Kidney (tissue), 13 donors: ENCODE measurements at regions not wholly inside any gene's neighbourhood (a gene's known extent, or its start where the extent isn't known, plus 50 kb on each side); places are given as distances from the start of the nearest gene placed in this dataset.

ENCODE experiments used
- DNase-seq, 5 donors: peaks; one replicate each; pipeline ENCODE4 v3.0.0-alpha.2; 2013 to 2020
- FAIRE-seq: peaks from 2 replicates; lab custom pipeline; 2012; peaks lifted over from hg19 to GRCh38; lab: Jason Lieb, UNC
- H3K27ac ChIP-seq, 2 donors: one replicate each; pipeline ENCODE4 v1.7.0; 2013; ENCODE audit warnings: low read depth in 2 of 2, low read length in 2 of 2, inconsistent platforms in 1 of 2
- H3K27me3 ChIP-seq: one replicate; pipeline ENCODE4 v1.7.1; 2013; ENCODE audit warnings: low read length, inconsistent platforms; ENCODE audit not compliant: control insufficient read depth, insufficient read depth
- H3K36me3 ChIP-seq, 3 donors: one replicate each; pipeline versions ENCODE4 v1.7.0 to v1.7.1; 2013; ENCODE audit warnings: low read length in 3 of 3, control low read depth in 1 of 3, inconsistent platforms in 1 of 3; ENCODE audit not compliant: insufficient read depth in 3 of 3, control insufficient read depth in 2 of 3
- H3K4me1 ChIP-seq, 3 donors: one replicate each; pipeline versions ENCODE4 v1.7.0 to v1.7.1; 2013; ENCODE audit warnings: low read length in 3 of 3, inconsistent platforms in 1 of 3, low read depth in 1 of 3; ENCODE audit not compliant: control insufficient read depth in 2 of 3, insufficient read depth in 2 of 3
- H3K4me3 ChIP-seq, 3 donors: one replicate each; pipeline versions ENCODE4 v1.7.0 to v1.8.1; 2013; ENCODE audit warnings: low read length in 3 of 3, control low read depth in 1 of 3, inconsistent platforms in 1 of 3
- H3K9ac ChIP-seq, 3 donors: one replicate each; pipeline versions ENCODE4 v1.7.0 to v1.7.1; 2013; ENCODE audit warnings: low read length in 3 of 3, control low read depth in 1 of 3, inconsistent platforms in 1 of 3
- H3K9me3 ChIP-seq, 3 donors: one replicate each; pipeline versions ENCODE4 v1.7.0 to v1.7.1; 2013; ENCODE audit warnings: low read length in 3 of 3, control low read depth in 1 of 3, inconsistent platforms in 1 of 3; ENCODE audit not compliant: control insufficient read depth in 2 of 3, insufficient read depth in 1 of 3
- intact Hi-C: fragments of 100-400 bp; cut with DNase I; formaldehyde crosslinking; loops from one replicate; pipeline ENCODE4 v1.11.1; 2022
- TF ChIP-seq, protein P1 (sequence below): IDR thresholded peaks from 3 replicates; pipeline ENCODE4 v1.5.1; 2012; ENCODE audit warnings: mild to moderate bottlenecking, moderate library complexity, borderline replicate concordance; ENCODE audit not compliant: insufficient read depth; ENCODE audit errors: extremely low read depth
- donor health status: control.
- donor health status: control.
- donor health status: control.
- donor health status: control.
- donor health status: control.
- donor health status: DM: yes; HTN: yes; CAD: no.
- donor health status: Normal renal cell carcinoma (clear cell type).

DNA sequence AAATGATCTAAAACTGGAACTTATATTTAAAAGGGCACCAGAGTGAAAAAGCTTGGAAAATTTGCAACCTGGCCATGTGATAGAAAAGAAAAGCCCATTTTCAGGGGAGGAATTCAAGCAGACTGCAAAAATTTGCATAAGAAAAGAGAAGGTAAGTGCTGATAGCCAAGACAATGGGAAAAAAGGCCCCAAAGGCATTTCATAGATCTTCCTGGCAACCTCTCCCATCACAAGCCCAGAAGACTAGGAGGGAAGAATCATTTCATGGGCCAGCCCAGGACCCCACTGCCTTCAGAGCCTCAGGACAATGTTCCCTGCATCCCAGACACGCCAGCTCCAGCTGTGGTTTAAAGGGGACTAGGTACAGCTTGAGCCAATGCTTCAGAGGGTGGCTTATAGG lies 887.3 kb upstream of the DIAPH2 start:
- no peak overlapping the region for H3K4me3 ChIP-seq
- no peaks in the 10 kb centered on the region for H3K27me3 ChIP-seq
- no peak overlapping the region for H3K9ac ChIP-seq
- H3K27ac ChIP-seq, result no peak overlapping the region
- no peaks in the 10 kb centered on the region for H3K9me3 ChIP-seq
- intact Hi-C loops, result no loop called here
- H3K4me1 ChIP-seq, result no peaks in the 10 kb centered on the region
- H3K36me3 ChIP-seq, result no peaks in the 10 kb centered on the region
- no peak for DNase-seq
- no peak for FAIRE-seq
- TF ChIP-seq, protein P1, sequence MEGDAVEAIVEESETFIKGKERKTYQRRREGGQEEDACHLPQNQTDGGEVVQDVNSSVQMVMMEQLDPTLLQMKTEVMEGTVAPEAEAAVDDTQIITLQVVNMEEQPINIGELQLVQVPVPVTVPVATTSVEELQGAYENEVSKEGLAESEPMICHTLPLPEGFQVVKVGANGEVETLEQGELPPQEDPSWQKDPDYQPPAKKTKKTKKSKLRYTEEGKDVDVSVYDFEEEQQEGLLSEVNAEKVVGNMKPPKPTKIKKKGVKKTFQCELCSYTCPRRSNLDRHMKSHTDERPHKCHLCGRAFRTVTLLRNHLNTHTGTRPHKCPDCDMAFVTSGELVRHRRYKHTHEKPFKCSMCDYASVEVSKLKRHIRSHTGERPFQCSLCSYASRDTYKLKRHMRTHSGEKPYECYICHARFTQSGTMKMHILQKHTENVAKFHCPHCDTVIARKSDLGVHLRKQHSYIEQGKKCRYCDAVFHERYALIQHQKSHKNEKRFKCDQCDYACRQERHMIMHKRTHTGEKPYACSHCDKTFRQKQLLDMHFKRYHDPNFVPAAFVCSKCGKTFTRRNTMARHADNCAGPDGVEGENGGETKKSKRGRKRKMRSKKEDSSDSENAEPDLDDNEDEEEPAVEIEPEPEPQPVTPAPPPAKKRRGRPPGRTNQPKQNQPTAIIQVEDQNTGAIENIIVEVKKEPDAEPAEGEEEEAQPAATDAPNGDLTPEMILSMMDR, result no peak

DNA sequence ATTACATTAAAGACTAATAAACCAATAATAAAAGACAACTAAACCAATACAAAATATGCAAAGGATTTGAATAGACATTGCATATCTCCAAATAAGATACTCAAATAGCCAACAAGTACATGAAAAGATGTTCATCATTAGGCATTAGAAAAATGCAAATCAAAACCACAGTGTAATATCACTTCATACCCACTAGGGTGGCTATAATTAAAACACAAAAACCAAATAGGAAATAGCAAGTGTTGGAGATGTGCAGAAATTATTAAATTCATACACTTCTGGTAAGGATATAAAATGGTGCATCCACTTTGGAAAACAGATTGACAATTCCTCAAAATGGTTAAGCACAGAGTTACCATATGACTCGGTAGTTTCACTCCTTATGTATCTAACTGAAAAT lies 860.8 kb upstream of the DIAPH2 start:
- DNase-seq, result no peak
- Histone ChIP-seq H3K9me3 (no peaks in the 10 kb centered on the region), H3K27ac (no peak overlapping the region), H3K27me3 (no peaks in the 10 kb centered on the region), H3K4me3 (no peak overlapping the region), H3K4me1 (no peaks in the 10 kb centered on the region), H3K36me3 (no peaks in the 10 kb centered on the region), H3K9ac (no peak overlapping the region)
- FAIRE-seq, result no peak
- intact Hi-C loops, result no loop called here
- TF ChIP-seq, protein P1, result no peak

DNA sequence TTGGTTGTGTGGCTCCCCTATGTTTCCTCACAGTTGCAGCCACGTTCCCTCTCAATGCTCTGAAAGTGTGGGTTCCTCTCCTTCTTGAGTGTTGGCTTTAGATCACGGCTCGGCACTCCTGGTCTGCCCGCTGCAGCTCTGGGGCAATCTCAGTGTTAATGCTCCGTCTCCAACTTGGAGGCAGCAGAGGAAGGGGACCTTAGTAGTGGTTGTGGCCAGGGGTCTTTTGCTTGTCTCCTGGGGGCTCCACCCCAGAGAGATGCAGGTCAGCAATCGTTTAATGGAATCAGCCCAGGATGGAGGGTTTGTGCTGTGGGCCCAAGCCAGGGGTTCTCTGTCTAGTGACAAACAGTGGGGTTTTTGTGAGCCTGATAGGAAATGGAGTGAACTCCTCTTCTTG lies 849.4 kb upstream of the DIAPH2 start:
- TF ChIP-seq, protein P1, result no peak
- Histone ChIP-seq H3K9me3 (no peaks in the 10 kb centered on the region), H3K4me1 (no peaks in the 10 kb centered on the region), H3K27me3 (no peaks in the 10 kb centered on the region), H3K9ac (no peak overlapping the region), H3K27ac (no peak overlapping the region), H3K4me3 (no peak overlapping the region), H3K36me3 (no peaks in the 10 kb centered on the region)
- intact Hi-C loops, result no loop called here
- DNase-seq (peak in 1 of 5 donors; percentile 14), FAIRE-seq (no peak)

DNA sequence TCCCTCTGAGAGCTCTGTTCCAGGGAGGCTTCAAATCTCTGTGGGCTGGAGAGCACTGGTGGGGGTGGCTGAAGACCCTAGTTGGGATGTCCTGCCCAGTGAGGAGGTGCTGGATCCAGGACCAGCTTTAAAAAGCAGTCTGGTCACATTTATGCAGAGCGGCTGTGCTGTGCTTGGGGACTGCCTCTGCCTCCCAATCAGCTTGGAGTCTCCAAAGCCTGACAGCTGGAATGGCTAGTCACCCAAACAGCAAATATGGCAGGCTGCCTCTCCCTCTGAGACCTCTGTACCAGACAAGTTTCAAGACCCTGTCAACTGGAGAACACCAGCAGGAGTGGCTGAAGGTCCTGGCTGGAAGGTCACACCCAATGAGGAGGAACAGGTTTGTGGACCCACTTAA lies 848.1 kb upstream of the DIAPH2 start:
- FAIRE-seq, result no peak
- H3K27me3 ChIP-seq, result no peaks in the 10 kb centered on the region
- TF ChIP-seq, protein P1, result no peak
- no peak overlapping the region for H3K9ac ChIP-seq
- no peaks in the 10 kb centered on the region for H3K9me3 ChIP-seq
- no peak overlapping the region for H3K27ac ChIP-seq
- no peaks in the 10 kb centered on the region for H3K4me1 ChIP-seq
- H3K4me3 ChIP-seq, result no peak overlapping the region
- intact Hi-C loops, result no loop called here
- peak in 1 of 5 donors; percentile 15 for DNase-seq
- H3K36me3 ChIP-seq, result no peaks in the 10 kb centered on the region
